Neural cell (in vitro differentiated cells): ENCODE measurements at regions not wholly inside any gene's neighbourhood (a gene's known extent, or its start where the extent isn't known, plus 50 kb on each side); places are given as distances from the start of the nearest gene placed in this dataset.

Source experiments
- CTCF ChIP-seq: fragments of 450-650 bp; IDR thresholded peaks from 2 replicates; pipeline ENCODE4 v1.5.1; 2014; ENCODE audit warnings: antibody characterized with exemption, mild to moderate bottlenecking, moderate library complexity; ENCODE audit not compliant: poor library complexity, severe bottlenecking
- EZH2 ChIP-seq: fragments of 200-600, 300-800 bp; shearing (Covaris generic), sonication (generic); IDR thresholded peaks from 2 replicates; pipeline ENCODE4 v1.6.1; 2014; ENCODE audit warnings: antibody characterized with exemption, low read length, borderline replicate concordance, mild to moderate bottlenecking; ENCODE audit not compliant: insufficient read depth, poor library complexity, severe bottlenecking
- REST ChIP-seq: IDR thresholded peaks from 2 replicates; pipeline ENCODE4 v1.6.1; 2012; ENCODE audit warnings: borderline replicate concordance
- TAF1 ChIP-seq: IDR thresholded peaks from 2 replicates; pipeline ENCODE4 v1.6.1; 2012; ENCODE audit warnings: low read depth

GRCh38 chr12:100708591-100708990, 86.0 kb upstream of the ANO4 start:
- TF ChIP-seq CTCF (no peak), TAF1 (no peak), EZH2 (no peak), REST (no peak)
